HFF-Myc (cell line): ENCODE measurements at regions not wholly inside any gene's neighbourhood (a gene's known extent, or its start where the extent isn't known, plus 50 kb on each side); places are given as distances from the start of the nearest gene placed in this dataset.

ENCODE experiments used
- DNase-seq: peaks from one replicate; pipeline ENCODE4 v3.0.0-alpha.2; 2011; ENCODE audit warnings: low read depth; ENCODE audit errors: extremely low read depth
- H3K4me3 ChIP-seq: replicated peaks from 2 replicates; pipeline ENCODE4 v1.5.1; 2011; ENCODE audit warnings: low read depth, mild to moderate bottlenecking, control low read depth, low read length
- TF ChIP-seq, protein P1 (sequence below): IDR thresholded peaks from 2 replicates; pipeline ENCODE4 v1.5.1; 2012; ENCODE audit warnings: mild to moderate bottlenecking, low read depth, low read length, control low read depth; ENCODE audit errors: missing control alignments

DNA sequence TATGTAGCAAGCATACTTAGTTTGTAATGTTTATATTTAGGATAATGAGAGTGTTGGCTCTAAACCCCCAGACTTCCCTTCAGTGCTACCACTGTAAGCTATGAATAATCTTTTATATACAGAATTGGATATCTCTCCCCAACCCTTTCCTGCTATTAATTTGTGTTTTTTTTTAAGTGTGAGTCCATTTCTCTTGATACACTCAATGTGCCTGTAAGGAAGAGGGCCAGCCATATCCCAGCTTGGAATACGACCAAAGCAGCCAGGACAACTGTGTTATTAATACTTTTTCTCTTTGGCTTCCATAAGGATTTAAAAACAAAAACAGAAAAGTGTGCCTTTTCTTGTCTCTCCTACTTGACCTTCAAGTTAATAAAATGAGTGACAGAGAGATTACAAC lies 116.7 kb downstream of the SNAPC1 start:
- no peak overlapping the region for H3K4me3 ChIP-seq
- no peak for DNase-seq
- TF ChIP-seq, protein P1, sequence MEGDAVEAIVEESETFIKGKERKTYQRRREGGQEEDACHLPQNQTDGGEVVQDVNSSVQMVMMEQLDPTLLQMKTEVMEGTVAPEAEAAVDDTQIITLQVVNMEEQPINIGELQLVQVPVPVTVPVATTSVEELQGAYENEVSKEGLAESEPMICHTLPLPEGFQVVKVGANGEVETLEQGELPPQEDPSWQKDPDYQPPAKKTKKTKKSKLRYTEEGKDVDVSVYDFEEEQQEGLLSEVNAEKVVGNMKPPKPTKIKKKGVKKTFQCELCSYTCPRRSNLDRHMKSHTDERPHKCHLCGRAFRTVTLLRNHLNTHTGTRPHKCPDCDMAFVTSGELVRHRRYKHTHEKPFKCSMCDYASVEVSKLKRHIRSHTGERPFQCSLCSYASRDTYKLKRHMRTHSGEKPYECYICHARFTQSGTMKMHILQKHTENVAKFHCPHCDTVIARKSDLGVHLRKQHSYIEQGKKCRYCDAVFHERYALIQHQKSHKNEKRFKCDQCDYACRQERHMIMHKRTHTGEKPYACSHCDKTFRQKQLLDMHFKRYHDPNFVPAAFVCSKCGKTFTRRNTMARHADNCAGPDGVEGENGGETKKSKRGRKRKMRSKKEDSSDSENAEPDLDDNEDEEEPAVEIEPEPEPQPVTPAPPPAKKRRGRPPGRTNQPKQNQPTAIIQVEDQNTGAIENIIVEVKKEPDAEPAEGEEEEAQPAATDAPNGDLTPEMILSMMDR: no peak

DNA sequence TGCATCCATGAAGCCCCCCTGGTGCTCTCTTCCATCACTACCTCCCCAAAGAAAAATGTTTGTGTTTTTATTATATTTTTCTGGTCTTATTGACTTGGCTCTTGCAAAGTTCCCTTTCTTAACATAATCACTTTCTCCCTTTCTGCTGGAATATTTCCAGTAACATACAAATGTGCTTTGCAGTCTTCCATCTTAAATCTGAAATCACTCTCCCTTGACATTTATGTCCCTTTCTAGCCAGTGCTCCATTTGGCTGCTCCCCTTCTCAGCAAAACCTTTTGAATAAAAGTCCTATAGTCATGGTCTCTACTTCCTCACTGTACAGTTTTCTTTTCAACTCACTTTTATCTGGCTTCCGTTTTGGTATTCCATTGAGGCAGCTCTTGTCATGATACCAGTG lies 118.8 kb downstream of the SNAPC1 start:
- DNase-seq: no peak
- H3K4me3 ChIP-seq: no peak overlapping the region
- TF ChIP-seq, protein P1: no peak

DNA sequence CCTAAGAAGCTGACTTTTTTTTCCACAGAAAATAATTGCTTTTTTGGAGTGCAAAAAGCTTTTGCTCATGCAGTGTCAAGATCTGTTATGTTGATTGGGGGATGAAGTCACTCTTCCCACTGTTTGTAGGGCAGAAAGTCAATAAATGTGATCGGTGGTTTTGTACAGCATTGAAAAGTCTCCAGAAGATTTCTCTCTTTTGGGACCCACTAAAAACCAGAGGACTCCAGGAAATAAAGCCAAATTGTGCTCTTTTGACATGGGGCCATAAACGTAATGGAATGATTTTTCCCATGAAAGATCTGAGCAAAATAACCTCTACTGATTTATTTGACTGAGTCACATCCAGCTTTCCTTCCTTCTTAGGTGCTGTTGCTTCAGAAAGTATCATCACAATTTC lies 122.5 kb downstream of the SNAPC1 start:
- DNase-seq: no peak
- TF ChIP-seq, protein P1: no peak
- H3K4me3 ChIP-seq: no peak overlapping the region

DNA sequence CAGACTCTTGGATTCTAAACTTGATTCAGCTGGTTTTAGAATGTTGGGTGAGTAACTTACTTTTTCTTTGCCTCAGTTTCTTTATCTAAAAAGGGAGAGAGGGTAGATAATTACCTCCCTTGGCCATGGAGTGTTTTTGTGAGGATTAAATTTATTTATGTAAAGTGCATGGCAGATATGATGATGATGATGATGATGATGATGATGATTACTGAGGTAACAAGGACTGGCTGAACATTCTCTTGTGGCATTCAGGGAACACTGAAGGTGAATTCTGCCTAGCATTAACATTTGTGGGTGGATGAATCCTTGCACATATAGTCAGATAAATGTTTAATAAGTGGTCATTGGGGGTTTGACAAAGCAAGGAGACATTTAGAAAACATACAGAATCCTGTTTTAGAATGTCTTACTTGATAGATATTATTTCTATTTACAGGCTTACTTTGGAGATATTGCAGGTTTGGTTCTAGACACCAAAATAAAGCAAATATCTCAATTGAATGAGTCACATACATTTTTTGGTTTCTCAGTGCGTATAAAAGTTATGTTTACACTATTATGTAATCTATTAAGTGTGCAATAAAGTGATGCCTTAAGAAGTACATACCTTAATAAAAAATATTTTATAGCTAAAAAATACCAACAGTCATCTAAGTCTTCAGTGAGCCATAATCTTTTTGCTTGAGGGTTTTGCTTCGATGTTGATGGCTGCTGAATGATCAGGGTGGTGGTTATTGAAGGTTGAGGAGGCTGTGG lies 123.2 kb downstream of the SNAPC1 start:
- no peak overlapping the region for H3K4me3 ChIP-seq
- TF ChIP-seq, protein P1: no peak

DNA sequence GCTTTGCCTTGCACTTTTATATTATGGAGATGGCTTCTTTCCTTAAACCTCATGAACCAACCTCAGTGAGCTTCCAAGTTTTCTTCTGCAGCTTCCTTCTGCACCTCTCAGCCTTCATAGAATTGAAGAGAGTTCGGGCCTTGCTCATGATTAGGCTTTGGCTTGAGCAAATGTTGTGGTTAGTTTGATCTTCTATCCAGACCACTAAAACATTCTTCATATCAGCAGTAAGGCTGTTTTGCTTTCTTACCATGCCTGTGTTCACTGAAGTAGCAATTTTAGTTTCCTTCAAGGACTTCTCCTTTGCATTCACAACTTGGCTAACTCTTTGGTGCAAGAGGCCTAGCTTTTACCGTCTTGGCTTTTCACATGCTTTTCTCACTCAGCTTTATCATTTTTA lies 125.4 kb downstream of the SNAPC1 start:
- H3K4me3 ChIP-seq: no peak overlapping the region
- TF ChIP-seq, protein P1: no peak
- no peak for DNase-seq

More for the DNA sequence above, 123.2 kb downstream of the SNAPC1 start:
- DNase-seq: no peak

DNA sequence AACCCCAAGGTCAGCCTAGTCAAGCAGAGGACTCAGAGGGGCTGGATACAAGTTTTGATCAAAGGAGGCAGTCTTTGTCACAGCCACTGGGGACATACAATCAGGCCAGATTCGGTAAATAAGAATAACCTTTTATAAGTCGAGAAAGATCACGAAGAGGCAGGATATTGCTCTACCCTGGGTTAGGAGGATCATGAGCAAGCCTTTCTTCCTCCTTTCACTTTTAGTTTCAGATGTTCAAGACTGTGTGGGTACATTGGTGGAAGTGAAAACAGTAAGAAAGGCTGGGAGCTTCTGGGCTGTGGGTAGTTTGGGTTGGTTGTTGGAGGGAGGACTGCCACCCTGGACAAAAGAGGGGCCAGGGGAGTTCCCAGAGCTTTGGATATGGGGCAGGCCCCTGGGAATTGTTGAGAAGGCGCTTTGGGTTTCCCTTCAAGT lies 127.7 kb downstream of the SNAPC1 start:
- DNase-seq: no peak
- H3K4me3 ChIP-seq: no peak overlapping the region

More for the DNA sequence above, 127.7 kb downstream of the SNAPC1 start:
- TF ChIP-seq, protein P1: no peak
